Thymus (tissue), 11 donors: ENCODE measurements at regions not wholly inside any gene's neighbourhood (a gene's known extent, or its start where the extent isn't known, plus 50 kb on each side); places are given as distances from the start of the nearest gene placed in this dataset.

Experiments used
- DNase-seq, 9 donors: peaks; one replicate each; pipeline ENCODE4 v3.0.0-alpha.2; 2013; ENCODE audit warnings: low spot score in 9 of 9, low read depth in 6 of 9, missing footprints in 1 of 9
- H3K27ac ChIP-seq, 2 donors: one replicate each; pipeline ENCODE4 v1.5.1; 2013; ENCODE audit warnings: control low read depth in 1 of 2, low read depth in 1 of 2, low read length in 1 of 2, mild to moderate bottlenecking in 1 of 2, moderate library complexity in 1 of 2
- H3K27me3 ChIP-seq, 2 donors: one replicate each; pipeline ENCODE4 v1.5.1; 2013; ENCODE audit warnings: low read length in 1 of 2; ENCODE audit not compliant: control insufficient read depth in 2 of 2, insufficient read depth in 1 of 2
- H3K36me3 ChIP-seq, 2 donors: one replicate each; pipeline ENCODE4 v1.5.1; 2013; ENCODE audit warnings: low read length in 1 of 2, mild to moderate bottlenecking in 1 of 2, moderate library complexity in 1 of 2; ENCODE audit not compliant: control insufficient read depth in 2 of 2, insufficient read depth in 2 of 2
- H3K4me1 ChIP-seq, 2 donors: one replicate each; pipeline ENCODE4 v1.5.1; 2013; ENCODE audit warnings: low read length in 2 of 2; ENCODE audit not compliant: control insufficient read depth in 2 of 2, insufficient read depth in 2 of 2
- H3K4me3 ChIP-seq, 2 donors: one replicate each; pipeline ENCODE4 v1.5.1; 2013; ENCODE audit warnings: low read length in 2 of 2, control low read depth in 1 of 2, mild to moderate bottlenecking in 1 of 2
- H3K9me3 ChIP-seq, 2 donors: one replicate each; pipeline ENCODE4 v1.5.1; 2013; ENCODE audit warnings: low read length in 1 of 2, mild to moderate bottlenecking in 1 of 2; ENCODE audit not compliant: control insufficient read depth in 2 of 2, insufficient read depth in 1 of 2
- WGBS: extraction: QIAGEN DNeasy Blood & Tissue Kit; methylation state at CpG from one replicate; pipeline ENCODE4 v1.1.7; 2013; 5-methylcytosine and 5-hydroxymethylcytosine counted together
- donor health status: healthy.

- WGBS, result 98% methylated on average over 1 of the region's 1 CpG
- Histone ChIP-seq H3K27ac (no peak overlapping the region), H3K9me3 (no peaks in the 10 kb centered on the region), H3K4me1 (no peaks in the 10 kb centered on the region), H3K4me3 (no peak overlapping the region), H3K27me3 (no peaks in the 10 kb centered on the region), H3K36me3 (no peaks in the 10 kb centered on the region)
- no peak for DNase-seq
Measured at GRCh38 chrX:22944945-22945344, 54.8 kb upstream of the DDX53 start.
